ENCODE measurements at regions not wholly inside any gene's neighbourhood (a gene's known extent, or its start where the extent isn't known, plus 50 kb on each side); places are given as distances from the start of the nearest gene placed in this dataset.

GRCh38 chr15:25535866-25536265 lies 97.0 kb upstream of the UBE3A start:
- TF ChIP-seq, protein P1, sequence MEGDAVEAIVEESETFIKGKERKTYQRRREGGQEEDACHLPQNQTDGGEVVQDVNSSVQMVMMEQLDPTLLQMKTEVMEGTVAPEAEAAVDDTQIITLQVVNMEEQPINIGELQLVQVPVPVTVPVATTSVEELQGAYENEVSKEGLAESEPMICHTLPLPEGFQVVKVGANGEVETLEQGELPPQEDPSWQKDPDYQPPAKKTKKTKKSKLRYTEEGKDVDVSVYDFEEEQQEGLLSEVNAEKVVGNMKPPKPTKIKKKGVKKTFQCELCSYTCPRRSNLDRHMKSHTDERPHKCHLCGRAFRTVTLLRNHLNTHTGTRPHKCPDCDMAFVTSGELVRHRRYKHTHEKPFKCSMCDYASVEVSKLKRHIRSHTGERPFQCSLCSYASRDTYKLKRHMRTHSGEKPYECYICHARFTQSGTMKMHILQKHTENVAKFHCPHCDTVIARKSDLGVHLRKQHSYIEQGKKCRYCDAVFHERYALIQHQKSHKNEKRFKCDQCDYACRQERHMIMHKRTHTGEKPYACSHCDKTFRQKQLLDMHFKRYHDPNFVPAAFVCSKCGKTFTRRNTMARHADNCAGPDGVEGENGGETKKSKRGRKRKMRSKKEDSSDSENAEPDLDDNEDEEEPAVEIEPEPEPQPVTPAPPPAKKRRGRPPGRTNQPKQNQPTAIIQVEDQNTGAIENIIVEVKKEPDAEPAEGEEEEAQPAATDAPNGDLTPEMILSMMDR (IDR thresholded peaks at IDR 0.05): no peak
- no peaks in the 10 kb centered on the region for H3K36me3 ChIP-seq (ENCODE audit: control insufficient read depth, insufficient read depth, low read length)

DNA sequence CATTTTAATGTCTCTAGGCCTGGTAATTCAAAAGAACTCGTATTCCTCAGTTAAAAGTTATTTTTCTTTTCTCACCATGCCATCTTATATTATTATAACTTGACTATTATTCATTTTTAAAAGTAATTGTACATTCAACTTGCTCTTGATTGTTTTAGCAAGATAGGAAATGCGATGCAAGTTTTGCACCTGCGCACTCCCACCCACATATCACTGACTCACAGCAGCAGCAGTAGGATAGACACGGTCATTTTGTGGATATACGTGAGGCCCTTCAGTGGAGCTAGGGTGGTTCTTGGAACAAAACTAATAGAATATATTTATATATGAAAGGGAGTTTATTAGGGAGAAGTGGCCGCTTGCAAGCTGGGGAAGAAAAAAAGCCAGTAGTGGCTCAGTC lies 95.5 kb upstream of the UBE3A start:
- Histone ChIP-seq H3K36me3 (ENCODE audit: control insufficient read depth, insufficient read depth, low read length) (no peaks in the 10 kb centered on the region), H3K79me2 (no peaks in the 10 kb centered on the region), H3K9ac (no peak overlapping the region), H3K9me3 (ENCODE audit: control insufficient read depth, low read length) (no peaks in the 10 kb centered on the region), H3K27ac (no peak overlapping the region), H2AFZ (no peak overlapping the region), H3K4me3 (ENCODE audit: low read depth, low read length) (no peak overlapping the region), H3K4me1 (no peaks in the 10 kb centered on the region), H3K4me2 (ENCODE audit: low read length) (no peak overlapping the region), H3K27me3 (ENCODE audit: control insufficient read depth, insufficient read depth, low read length) (no peaks in the 10 kb centered on the region)
- TF ChIP-seq, protein P1 (IDR thresholded peaks at IDR 0.05): no peak

More at GRCh38 chr15:25535866-25536265, 97.0 kb upstream of the UBE3A start:
- Histone ChIP-seq H3K9me3 (ENCODE audit: control insufficient read depth, low read length) (no peaks in the 10 kb centered on the region), H3K79me2 (no peaks in the 10 kb centered on the region), H3K27ac (no peak overlapping the region), H3K4me2 (ENCODE audit: low read length) (no peak overlapping the region), H3K4me1 (no peaks in the 10 kb centered on the region), H3K4me3 (ENCODE audit: low read depth, low read length) (no peak overlapping the region), H2AFZ (no peak overlapping the region), H3K9ac (no peak overlapping the region), H3K27me3 (ENCODE audit: control insufficient read depth, insufficient read depth, low read length) (no peaks in the 10 kb centered on the region)

GRCh38 chr15:25532269-25533140 lies 93.7 kb upstream of the UBE3A start:
- Histone ChIP-seq H3K27ac (no peak overlapping the region), H3K79me2 (no peaks in the 10 kb centered on the region), H2AFZ (no peak overlapping the region), H3K9ac (no peak overlapping the region), H3K4me2 (ENCODE audit: low read length) (no peak overlapping the region), H3K36me3 (ENCODE audit: control insufficient read depth, insufficient read depth, low read length) (no peaks in the 10 kb centered on the region), H3K4me1 (no peaks in the 10 kb centered on the region), H3K9me3 (ENCODE audit: control insufficient read depth, low read length) (no peaks in the 10 kb centered on the region), H3K27me3 (ENCODE audit: control insufficient read depth, insufficient read depth, low read length) (no peaks in the 10 kb centered on the region), H3K4me3 (ENCODE audit: low read depth, low read length) (no peak overlapping the region)
- TF ChIP-seq, protein P1 (IDR thresholded peaks at IDR 0.05): no peak

- H3K4me2 ChIP-seq (ENCODE audit: low read length): no peak overlapping the region
- H3K27me3 ChIP-seq (ENCODE audit: control insufficient read depth, insufficient read depth, low read length): no peaks in the 10 kb centered on the region
- TF ChIP-seq, protein P1 (IDR thresholded peaks at IDR 0.05): no peak
- H3K4me1 ChIP-seq: no peaks in the 10 kb centered on the region
- H3K9ac ChIP-seq: no peak overlapping the region
- H3K36me3 ChIP-seq (ENCODE audit: control insufficient read depth, insufficient read depth, low read length): no peaks in the 10 kb centered on the region
- H3K9me3 ChIP-seq (ENCODE audit: control insufficient read depth, low read length): no peaks in the 10 kb centered on the region
- H3K4me3 ChIP-seq (ENCODE audit: low read depth, low read length): no peak overlapping the region
- no peak overlapping the region for H2AFZ ChIP-seq
- H3K79me2 ChIP-seq: no peaks in the 10 kb centered on the region
- no peak overlapping the region for H3K27ac ChIP-seq
Measured at GRCh38 chr15:25529774-25530173, 91.0 kb upstream of the UBE3A start.

DNA sequence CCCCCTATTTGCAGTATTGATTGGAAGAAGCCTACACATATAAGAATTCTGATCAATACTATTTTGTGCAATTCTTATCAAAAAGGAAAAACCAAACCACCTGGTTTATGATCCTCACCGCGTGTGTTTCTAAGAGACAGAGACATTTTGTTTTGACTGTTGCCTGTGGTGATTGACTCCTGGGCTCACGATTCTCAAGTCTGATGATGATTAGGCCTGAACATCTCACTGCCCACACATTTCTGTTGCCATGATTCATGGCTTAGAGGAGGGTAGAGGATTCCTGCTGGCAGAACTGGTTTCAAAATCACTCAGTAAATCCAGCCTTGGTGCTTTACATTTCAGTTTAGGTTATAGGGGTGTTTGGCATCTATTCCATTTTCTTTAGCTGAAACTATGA lies 88.3 kb upstream of the UBE3A start:
- H3K27ac ChIP-seq: no peak overlapping the region

More for the DNA sequence above, 88.3 kb upstream of the UBE3A start:
- no peaks in the 10 kb centered on the region for H3K27me3 ChIP-seq (ENCODE audit: control insufficient read depth, insufficient read depth, low read length)
- no peak overlapping the region for H3K4me2 ChIP-seq (ENCODE audit: low read length)
- no peak overlapping the region for H2AFZ ChIP-seq
- no peaks in the 10 kb centered on the region for H3K4me1 ChIP-seq
- TF ChIP-seq, protein P1 (IDR thresholded peaks at IDR 0.05): no peak
- H3K9ac ChIP-seq: no peak overlapping the region
- H3K79me2 ChIP-seq: no peaks in the 10 kb centered on the region
- H3K9me3 ChIP-seq (ENCODE audit: control insufficient read depth, low read length): no peaks in the 10 kb centered on the region
- H3K4me3 ChIP-seq (ENCODE audit: low read depth, low read length): no peak overlapping the region
- H3K36me3 ChIP-seq (ENCODE audit: control insufficient read depth, insufficient read depth, low read length): no peaks in the 10 kb centered on the region
